HG03378 (cell line): ENCODE measurements at regions not wholly inside any gene's neighbourhood (a gene's known extent, or its start where the extent isn't known, plus 50 kb on each side); places are given as distances from the start of the nearest gene placed in this dataset.
"Not testable (repeated sequence)": the region's sequence is repeated elsewhere in the genome, so short reads cannot be mapped to it uniquely, and the experiment has no call there.

Experiments used
- ATAC-seq: cut with Tn5 transposase; IDR thresholded peaks from one replicate; pipeline ENCODE4 v1.9.1; 2021; ENCODE audit warnings: mild to moderate bottlenecking, moderate library complexity; ENCODE audit not compliant: unreplicated experiment

DNA sequence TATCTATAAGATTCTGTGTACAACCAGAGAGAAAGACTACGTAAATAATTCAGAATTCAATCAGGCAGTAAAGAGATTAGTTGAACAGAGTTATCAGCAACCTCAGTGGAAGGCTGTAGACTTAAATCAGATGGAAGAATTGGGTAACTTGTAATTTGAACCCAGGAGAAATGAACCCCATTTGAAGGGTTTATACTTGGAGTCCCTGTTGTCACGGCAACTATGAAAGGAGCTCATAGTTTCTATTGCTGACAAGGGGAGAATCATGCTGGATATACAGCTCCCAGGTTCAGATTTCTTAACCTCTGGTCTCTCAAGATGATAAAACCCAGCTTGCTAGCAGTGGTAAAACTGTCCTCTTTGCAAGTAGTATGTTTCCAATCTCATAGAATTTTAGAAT lies 54.4 kb upstream of the BMP4 start:
- no peak for ATAC-seq

DNA sequence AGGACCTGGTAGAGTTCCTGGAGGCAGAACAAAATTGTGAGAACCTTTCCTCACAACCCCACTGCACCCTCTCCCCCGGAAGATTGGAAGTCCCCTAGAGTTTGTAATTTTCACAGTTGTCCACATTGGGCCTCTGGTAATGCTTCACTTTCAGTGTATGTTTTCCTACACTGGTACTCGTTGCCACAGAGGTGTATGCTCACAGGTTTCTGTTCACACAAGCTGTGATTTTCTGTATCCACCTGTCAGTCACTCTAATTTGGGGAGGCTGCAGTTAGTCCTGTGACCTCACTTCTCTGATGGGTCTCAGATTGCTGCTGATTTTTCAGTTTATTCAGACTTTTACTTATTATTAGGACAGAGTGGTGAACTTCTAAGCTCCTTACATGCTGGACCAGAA lies 66.4 kb upstream of the BMP4 start:
- ATAC-seq: no peak

DNA sequence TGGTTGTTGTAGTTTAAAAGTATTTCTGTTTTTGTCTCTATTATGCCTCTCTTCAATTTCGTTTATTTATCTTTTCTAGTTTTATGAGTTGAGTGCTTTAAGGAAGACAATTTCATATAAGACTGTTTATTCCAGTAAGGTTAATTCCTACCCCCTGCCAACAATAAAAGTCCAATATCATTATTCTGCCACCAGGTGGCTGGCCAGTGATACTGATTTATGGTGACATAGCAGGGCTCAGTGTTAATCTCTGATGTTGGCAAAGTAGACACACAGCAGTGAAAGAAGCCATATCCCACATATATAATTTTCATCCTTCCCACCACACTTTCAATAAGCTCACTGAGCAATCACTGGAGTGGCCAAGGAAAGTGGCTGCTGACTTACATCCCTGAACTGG lies 69.0 kb upstream of the BMP4 start:
- ATAC-seq: no peak

DNA sequence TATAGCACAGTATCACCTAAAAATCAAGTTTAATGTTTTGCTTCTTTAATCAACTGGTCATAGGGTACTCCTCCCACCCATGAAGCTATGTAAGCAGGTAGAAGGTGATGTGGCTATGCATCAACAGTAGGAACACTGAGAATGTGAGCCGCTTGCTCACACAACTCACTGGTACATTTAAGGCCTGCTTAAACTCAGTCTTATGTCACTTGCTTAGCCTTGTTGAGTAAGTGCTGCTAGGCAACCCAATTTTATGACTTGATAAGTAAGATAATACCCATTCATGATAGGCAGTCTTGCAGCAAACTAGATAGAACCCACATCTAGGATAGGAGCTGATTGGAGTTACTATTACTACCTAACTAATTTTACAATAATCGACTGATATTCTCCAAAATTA lies 70.0 kb upstream of the BMP4 start:
- ATAC-seq: no peak

DNA sequence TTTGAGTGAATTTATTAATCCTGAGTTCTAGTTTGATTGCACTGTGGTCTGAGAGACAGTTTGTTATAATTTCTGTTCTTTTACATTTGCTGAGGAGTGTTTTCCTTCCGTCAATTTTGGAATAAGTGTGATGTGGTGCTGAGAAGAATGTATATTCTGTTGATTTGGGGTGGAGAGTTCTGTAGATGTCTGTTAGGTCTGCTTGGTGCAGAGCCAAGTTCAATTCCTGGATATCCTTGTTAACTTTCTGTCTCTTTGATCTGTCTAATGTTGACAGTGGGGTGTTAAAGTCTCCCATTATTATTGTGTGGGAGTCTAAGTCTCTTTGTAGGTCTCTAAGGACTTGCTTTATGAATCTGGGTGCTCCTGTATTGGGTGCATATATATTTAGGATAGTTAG lies 74.4 kb upstream of the BMP4 start:
- not testable (repeated sequence) for ATAC-seq

DNA sequence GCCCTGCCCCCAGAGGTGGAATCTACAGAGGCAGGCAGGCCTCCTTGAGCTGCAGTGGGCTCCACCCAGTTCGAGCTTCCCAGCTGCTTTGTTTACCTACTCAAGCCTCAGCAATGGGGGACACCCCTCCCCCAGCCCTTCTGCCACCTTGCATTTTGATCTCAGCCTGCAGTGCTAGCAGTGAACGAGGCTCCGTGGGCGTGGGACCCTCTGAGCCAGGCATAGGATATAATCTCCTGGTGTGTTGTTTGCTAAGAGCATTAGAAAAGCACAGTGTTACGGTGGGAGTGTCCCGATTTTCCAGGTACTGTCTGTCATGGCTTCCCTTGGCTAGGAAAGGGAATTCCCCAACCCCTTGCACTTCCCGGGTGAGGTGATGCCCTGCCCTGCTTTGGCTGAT lies 76.7 kb upstream of the BMP4 start:
- ATAC-seq: not testable (repeated sequence)

DNA sequence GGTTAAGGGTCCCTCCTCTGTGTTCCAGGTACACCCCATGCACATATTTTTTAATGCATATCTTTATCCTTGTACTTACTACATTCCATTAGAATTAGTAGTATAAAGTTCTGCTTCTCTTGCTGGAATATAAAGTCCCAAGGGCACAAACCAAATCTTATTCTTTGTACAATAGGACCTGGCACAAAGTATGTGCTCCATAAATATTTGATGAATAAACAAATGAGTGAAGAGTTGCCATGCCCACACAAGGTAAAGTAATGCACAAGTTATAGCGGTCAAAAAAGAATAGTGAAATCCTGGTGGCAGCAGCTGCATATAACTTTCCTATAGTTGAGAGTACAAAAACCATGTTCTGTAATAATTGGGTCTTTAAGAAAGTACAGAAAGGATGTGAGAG lies 82.1 kb upstream of the BMP4 start:
- no peak for ATAC-seq

DNA sequence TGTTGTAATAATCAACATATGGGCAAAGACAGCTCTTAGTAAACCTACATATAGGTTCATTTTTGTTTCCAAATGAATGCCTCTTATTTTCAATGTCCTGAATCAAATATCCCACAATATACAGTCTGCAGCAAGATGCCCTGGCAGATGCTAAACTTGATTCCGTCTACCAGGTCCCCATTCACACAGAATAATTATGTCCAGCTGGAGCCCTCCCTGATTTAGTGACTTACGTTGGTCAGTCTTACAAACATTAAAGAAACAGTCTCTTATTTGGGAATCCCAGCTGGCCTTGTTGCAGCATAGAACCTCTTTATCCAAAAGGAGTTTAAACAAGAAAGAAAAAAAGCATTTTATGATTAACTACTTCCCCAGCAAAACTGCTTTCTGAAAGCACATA lies 82.7 kb upstream of the BMP4 start:
- ATAC-seq: no peak

DNA sequence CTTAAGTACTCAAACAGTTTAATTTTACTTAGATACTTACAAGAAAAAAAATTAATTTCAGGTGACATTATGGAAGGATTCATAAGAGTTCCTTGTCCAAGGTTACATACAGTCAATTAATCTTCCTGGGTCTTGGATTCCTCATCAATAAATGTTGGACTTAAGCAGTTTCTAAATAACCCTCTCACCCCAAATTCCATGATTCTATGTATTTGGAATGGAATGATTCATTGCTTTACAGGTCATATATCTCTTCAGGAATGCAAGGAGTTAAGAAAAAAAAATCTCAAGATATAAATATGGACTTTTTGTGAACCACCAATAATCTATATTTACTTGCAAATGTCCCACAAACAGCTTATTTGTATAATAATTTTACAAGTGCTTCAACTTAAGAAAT lies 84.2 kb upstream of the BMP4 start:
- no peak for ATAC-seq

DNA sequence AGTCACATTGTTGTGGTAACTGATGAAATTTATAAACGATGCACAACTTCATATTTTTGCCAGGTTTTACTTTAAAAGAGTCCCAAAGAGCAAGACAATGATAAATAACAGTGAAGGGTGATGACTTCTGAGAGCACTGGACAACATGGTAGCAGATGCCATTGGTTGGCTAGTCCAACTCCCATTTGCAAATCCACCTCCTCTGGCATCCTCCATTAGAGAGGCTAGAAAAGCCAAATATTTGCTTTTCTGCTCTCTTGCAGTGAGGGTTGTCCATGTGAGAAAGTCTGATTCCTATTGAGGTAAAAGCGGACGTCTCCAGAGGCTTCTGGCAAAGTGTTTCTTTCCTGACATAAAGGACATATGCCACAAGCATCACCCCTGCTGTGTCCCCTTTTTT lies 89.6 kb upstream of the BMP4 start:
- ATAC-seq: no peak

DNA sequence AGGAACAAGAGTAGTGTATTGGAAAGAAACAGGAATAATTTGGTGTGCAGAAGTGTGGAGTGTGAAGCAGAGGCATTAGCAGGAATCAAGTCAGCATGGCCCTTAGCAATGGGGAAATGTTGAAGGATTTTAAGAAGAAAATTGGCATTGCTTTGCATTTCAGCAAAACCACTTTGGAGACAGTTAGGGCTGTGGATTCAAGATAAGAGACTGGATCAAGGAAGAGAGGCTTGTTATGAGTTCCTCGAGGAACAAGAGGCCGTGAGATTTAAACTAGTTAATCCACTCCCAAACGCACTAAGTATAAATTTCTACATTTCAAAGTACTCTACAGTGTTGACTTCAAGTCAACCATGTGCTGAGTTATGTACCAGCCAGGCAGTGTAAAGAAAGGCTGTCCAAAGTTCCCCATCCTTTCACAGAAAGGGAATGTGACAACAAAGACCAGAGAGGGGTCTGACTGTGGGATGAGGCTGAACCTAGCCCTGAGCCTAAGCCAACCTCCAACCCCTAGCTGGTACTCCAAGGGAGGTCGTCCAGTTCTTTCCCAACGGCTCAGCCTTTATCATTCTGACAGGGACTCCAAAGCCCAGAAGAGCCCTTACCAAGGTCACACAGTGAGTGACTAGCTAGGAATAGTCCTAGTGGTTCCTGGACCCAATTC lies 91.2 kb upstream of the BMP4 start:
- ATAC-seq: no peak

DNA sequence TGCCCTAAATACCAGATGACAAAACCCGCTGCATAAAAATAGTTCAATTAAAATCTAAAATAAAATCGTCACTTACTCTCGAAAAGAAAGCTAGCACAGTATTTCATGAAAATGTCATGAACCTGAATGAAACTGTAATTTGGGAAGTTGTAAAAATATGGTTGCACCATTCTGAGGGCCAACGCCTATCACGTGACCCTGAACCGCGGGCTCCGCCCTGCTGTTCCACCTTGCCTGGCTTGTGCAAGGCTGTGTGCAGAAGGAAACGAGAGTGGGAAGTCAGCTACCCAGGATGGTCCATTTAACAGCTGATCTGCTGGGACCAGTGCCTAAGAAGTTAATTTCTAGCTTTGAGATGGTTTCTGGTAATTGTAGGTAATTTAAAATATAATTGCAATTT lies 91.7 kb upstream of the BMP4 start:
- no peak for ATAC-seq

DNA sequence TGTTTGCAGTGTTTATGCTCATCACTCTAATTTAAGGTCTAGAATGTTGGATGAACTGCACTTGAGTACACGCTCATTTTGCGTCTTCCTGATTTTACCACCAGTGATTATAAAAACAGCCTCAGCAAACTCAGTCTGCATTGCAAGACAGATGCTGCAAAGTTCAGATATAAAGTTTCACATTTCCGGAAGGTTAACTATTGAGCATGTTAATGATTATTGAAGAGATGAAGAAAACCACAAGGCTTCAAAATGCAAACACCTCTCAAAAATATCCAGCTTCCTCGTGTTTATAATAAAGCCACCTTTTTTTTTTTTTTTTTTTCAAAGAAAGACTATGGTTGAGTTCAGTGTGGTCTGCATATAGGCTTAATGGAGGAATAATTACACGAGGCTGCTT lies 92.1 kb upstream of the BMP4 start:
- ATAC-seq: no peak

DNA sequence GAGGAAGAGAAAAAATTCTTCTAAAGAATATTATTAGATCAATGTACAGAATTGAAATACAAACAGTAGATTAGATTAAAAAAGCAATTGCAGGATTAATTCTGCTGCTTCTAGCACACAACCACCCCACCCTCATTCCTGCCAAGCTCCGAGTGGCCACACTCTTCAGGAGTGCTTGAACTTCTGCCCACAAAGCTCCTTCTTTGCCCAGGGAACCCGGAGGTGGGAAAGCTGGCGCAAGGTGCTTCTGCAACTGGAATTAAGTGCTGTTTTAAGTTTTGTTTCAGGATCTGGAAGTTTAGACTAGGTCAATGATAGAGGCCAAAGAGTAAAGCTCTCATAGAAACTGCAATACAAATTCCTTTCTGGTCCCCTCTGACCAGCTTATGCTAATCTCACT lies 94.1 kb upstream of the BMP4 start:
- no peak for ATAC-seq

DNA sequence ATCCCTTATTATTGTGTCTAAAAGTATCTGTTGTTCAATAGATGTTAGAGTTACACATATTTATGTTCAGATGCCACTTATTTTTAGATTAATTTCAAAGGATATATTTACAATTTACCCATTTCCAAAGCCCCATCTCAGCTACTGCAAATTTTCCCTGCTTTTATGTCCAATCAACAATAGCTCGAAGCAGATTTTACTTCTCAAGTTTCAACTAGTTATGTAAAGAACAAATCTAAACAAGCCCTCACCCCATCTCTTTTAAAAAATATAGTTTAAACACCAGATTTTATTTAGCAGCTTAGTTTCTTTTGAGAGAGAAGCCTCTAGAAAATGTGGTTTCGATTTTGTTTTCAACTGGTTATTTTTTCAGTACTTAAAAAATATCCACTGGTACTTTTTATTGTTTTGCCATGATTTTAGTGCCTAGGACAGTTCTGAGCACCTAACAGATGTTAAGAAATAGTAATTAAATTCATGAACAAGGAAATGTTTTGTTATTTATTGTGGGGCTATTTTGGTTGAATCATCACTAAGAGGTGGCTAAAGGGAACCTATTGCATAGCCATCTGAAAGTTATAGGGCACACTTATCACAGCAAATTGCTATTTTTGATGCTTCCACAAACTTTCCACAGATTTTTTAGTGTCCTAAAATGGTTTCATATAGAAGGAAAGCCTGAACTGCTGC lies 96.2 kb upstream of the BMP4 start:
- ATAC-seq: no peak

DNA sequence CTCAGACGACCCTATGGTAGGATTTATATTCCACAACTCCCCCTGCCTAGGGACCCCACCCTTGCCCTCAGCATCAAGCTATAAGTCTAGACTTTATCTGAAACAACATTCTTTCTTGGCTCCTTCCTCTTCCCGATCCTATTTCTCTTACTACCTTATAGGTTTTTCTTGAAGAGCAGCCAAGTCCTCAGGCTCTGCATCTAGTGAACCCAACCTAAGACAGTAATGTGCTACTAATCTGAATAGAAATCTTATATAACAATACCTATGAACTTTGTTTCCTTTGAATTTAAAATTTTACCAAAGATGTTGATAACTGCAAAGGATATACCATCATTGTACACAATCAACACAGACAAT lies 96.7 kb upstream of the BMP4 start:
- ATAC-seq: no peak

DNA sequence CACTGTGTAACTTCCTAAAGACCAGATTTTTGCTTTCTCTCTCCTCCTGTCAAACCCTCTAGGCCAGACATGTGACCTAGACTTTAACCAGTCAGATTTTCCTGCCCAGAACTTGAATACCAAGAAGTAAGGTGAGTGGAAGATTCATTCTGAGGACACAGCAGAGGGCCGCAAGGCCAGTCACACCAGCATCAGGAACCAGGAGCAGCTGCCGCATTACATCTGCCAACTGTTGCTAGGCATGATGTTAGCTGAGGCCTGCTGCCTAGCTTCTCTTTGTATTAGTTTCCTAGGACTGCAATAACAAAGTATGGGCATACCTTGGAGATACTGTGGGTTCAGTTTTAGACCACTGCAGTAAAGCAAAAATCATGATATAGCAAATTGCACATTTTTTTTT lies 101.9 kb upstream of the BMP4 start:
- ATAC-seq: no peak

DNA sequence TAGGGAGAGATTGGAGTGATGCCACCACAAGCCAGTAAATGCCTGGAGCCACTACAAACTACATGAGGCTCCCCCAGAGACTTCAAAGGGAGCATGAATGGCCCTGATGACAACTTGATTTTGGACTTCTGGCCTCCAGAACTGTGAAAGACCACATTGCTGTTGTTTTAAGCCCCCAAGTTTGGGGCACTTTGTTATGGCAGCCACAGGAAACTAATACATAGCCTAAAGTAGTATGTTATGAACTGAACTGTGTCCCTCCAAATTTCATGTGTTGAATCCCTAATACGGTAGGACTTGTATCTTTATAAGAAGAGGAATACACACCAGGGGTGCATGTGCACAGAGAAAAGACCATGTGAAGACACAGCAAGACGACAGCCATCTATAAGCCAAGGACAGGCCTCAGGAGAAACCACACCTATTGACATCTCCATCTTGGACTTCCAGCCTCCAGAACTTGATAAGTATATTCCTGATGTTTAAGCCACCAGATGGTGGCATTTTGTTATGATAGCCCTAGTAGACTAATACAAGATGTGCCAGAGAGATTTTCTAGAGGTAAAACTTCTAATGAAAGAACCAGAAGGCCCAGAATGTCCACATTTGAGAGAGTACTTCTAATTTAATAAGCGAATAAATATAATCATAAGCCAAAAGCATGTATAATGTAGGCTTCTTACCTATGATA lies 127.1 kb upstream of the BMP4 start:
- ATAC-seq: no peak

DNA sequence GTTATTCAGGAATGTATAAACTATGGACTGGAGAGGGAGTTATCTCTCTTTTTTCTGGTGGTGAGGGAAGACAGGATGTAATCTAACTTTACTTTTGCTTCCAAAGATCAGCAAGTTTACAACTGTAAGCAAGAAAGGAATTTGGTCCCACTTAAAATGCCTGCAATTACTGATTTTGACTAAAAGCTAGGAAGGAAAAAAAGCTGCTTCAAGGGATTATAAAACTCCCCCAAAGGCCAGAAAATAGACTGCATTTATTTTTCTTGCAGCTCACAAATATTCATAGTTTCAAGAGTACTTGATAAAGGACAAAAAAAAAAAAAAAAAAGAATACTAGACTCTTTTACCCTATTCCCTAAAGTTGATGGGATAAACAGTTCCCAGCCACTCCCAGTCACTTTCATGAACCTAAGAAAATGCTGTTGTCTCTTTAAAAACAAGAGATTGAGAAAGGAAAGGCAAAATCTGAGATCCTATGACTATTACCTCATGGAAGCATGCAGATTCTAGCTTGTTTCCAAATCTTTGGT lies 128.7 kb upstream of the BMP4 start:
- ATAC-seq: no peak

DNA sequence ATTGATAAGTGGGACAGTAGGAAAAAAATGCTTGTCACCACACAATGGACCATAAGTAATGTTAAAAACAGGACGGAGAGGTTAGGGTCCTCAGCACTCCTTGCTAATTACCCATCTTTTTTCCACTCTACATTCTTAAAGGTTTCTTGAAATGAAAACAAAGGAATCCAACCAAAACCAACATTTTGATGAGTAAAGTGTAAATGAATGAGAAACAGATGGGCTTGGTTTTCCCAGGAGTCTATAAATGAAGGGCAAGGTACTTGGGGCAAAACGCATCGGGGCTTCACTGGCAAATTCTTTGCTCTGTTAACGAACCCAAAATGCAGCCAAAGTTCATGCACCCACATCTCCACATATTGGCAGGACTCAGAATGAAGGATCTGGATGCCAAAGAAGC lies 129.2 kb upstream of the BMP4 start:
- ATAC-seq: no peak

DNA sequence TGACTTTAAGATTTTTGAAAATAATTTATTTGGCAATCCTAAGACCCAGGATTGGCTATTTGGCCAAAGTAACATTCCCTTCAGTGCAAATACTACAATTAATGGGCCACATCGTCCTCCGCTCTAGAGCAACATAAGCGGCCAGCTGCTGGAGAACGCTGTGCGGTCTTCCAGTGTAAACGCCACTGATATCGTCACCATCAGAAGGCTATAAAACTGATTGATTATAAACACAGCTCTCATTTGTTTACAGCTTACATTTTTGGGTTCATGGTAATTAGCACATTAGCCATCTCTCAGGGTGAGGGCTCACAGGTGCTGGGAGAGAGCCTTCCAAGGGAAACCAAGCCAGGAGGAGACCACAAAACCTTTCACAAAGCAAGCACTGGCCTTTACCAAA lies 130.1 kb upstream of the BMP4 start:
- ATAC-seq: no peak

DNA sequence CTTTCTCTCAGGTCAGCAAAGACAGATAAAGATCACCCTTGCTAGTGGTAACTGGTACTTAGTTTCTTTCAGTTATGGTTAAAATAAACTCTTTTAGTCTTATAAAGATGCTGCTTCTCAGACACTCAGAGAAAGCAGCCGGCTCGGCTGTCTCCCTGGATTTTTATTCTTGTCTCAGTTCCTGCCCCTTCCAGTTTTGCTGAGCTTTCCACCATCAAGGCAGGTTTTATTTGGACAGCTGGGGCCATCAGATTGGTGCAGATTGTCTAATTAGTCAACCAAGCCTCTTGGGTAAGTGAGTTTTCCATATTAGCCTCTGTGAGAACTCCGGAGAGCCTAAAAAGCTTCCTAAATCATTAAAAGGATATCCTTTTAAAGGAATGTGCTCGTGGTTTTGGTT lies 130.8 kb upstream of the BMP4 start:
- no peak for ATAC-seq
